Stimulated activated CD8-positive, alpha-beta memory T cell treated with anti-CD3 and anti-CD28 coated beads, Interleukin-12 subunit alpha, Interleukin-12 subunit beta, amount 100 ng/mL, for 1 hour (primary cell): ENCODE measurements at regions not wholly inside any gene's neighbourhood (a gene's known extent, or its start where the extent isn't known, plus 50 kb on each side); places are given as distances from the start of the nearest gene placed in this dataset.

Experiments used
- DNase-seq: peaks from one replicate; pipeline ENCODE4 v3.0.0-alpha.2; 2020; ENCODE audit warnings: low read depth

GRCh38 chr2:12113412-12113811, 367.0 kb downstream of the LPIN1 start:
- DNase-seq: no peak

GRCh38 chr2:12114816-12115215, 368.4 kb downstream of the LPIN1 start:
- no peak for DNase-seq

DNA sequence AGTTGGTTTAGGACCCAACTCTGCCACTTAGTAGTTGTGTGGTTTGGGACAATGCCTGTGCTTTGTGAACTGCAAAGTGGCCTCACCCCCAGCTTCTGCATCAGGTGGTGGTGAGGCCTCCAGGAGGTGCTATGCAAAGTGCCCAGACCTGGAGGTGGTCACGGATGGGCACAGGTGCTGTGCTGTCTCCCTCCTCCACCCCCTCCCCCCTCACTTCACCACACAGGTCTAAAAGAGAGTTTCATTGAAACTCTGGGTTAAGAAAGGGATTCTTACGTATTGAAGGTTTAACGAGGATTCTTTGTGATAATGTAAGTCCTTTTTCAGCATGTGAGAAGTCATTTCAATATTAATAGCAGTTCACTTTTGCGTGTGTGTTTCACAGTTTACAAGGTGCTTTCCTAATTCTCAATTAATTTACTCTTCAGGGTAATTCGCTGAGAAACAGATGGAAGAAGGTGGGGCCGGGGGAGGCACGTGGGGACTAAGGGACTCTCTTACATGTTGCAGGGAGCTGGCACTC, 369.9 kb downstream of the LPIN1 start:
- DNase-seq: no peak

DNA sequence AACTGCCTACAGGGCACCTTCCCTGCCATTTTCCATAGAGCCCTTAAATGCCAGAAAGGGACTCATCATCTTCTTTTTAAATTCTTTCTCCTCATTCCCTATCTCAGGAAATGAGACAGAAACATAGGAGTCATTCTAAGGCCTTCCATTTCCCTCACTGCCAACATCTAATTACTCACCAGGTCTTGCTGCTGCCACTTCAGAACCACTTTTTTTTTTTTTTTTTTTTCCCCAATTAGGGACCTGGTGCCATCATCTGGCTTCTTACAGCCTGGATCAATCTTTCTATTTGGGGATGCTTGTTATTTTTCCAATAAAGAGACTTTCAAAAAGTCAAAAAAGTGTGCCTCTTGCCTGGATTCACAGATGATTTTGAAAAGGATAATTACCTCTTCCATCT, 373.4 kb downstream of the LPIN1 start:
- DNase-seq: no peak

- no peak for DNase-seq
These were observed 374.1 kb downstream of the LPIN1 start for GRCh38 chr2:12120281-12121150.

- DNase-seq: no peak
These were observed 378.4 kb downstream of the LPIN1 start for GRCh38 chr2:12124790-12125189.

DNA sequence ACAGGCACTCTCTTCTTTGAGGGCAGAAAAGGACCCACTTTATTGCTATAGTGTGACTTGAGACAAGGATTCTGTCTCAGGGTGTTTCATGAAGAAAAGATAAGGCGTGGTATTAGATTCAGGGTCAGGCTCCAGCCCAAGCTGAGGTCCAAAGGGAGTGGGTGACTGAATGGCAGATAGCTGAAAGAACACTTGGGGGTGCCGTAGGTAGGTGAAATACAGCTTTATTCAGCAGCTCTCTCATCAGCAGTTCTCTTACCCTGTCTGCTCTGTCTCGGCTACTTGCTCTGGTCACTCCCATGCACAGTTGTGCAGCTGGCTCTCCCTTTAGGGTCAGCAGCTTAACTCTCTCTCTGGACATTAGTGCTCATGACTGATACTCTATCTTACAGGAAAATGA, 379.9 kb downstream of the LPIN1 start:
- DNase-seq: no peak

DNA sequence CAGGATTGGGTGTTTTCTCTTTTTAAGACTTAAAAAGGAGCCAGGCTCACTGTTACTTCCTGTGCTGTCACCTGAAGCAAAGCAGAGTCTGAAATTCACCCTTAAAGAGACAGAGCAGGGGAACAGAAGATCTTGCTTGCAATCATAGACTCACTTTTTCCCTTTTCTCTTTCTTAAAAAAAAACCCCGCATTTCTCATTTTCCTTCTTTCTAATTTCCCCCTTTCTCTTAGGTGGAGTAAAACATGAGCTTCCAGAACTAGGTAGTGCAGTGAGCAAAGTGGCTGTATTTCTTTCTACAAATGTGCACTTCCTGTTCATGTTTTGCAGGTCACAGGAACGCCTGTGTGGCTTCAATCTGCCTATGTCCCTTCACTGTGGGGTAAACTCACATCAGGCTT, 381.2 kb downstream of the LPIN1 start:
- DNase-seq: no peak

- DNase-seq: no peak
These were observed 385.5 kb downstream of the LPIN1 start for GRCh38 chr2:12131975-12132374.

DNA sequence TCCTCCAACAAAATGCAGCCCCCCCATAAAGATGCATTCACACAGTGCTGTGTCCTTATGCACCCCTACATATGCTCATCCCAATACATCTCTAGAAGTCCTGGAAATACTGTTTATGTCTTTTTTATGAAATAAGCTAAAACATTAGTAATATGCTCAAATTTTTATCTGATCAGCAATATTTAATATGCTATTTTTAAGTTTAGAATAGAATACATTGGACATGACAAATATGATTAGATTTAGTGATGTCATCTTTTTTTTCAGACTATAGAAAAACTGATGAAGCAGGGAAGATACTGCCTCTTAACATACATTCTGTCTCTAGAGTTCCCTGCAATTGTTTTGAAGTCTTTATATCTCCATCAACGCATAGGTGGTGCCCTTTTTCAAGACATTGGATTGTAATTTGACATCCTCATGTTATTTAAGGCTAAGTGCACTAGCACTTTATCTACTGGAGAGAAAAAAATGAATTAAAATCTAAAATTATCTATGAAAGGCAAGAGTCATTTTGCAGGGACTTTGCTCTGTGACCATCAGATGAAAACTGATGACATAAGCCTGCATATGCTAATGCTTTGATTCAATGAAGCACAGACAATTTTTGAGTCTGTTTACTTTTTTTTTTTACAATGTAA, 395.3 kb downstream of the LPIN1 start:
- DNase-seq: no peak

GRCh38 chr2:12151716-12152115, 405.3 kb downstream of the LPIN1 start:
- DNase-seq: no peak

GRCh38 chr2:12152888-12153287, 406.5 kb downstream of the LPIN1 start:
- no peak for DNase-seq

- DNase-seq: no peak
These were observed 409.0 kb downstream of the LPIN1 start for GRCh38 chr2:12155303-12156051.

GRCh38 chr2:12156349-12156748, 409.9 kb downstream of the LPIN1 start:
- no peak for DNase-seq

DNA sequence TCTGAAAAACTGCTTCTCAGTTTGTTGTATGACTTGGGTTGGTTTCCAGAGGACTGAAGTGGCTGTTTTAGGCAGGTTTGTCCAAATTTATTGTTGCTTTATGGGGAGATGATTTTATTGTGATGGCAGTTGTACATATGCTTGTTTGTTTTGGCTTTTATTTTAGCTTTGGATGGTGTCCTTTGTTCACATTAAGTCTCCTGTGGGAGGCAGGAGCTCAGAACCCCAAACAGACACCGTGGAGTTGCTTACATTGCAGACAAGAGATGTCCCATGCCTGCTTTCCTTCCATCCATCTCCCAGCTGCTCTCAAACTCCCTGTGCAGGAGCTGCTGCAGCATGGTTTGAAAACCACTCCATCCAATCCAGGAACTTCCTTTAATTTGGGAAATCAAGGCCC, 414.7 kb downstream of the LPIN1 start:
- no peak for DNase-seq

DNA sequence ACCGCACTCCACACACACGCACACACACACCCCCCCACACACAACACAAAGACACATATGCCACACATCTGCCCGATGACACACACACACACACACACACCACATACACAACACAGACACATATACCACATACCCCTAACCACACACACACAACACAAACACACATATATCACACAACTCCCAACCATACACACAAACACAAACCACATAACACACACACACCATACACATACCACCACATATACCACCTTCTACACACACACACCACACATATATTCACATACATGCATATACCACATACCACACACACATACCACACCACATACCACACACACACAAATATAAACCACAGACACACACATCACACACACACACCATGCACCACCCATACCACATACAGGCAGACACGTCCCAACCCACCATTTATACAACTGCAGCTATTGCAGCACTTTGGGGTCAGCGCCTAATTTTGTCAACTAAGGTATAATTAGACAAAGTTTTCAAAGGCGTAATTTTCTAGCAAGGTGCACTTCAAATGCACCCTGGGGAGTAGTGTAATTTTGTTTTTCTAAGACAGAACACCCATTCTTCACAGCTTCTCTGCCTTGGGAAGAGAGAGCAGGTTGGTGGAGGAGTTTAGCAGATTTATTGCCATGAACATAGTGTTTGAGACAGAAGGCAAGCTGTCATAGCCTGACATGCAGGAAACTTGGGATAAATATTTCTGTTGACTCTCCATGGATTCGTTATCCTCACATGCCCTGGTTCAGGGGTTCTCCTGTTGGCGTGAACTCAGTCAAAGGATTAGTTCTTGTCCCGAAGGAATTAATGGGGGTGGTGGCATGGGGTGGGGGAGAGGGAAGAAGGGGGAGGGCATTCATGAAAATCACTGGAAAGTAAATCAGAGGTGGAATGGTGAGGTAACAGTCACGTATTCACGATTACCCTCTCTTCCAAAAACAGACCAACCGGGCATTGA, 416.1 kb downstream of the LPIN1 start:
- no peak for DNase-seq

- DNase-seq: no peak
These were observed 417.4 kb downstream of the LPIN1 start for GRCh38 chr2:12163866-12164265.

GRCh38 chr2:12164689-12165088, 418.3 kb downstream of the LPIN1 start:
- DNase-seq: no peak

DNA sequence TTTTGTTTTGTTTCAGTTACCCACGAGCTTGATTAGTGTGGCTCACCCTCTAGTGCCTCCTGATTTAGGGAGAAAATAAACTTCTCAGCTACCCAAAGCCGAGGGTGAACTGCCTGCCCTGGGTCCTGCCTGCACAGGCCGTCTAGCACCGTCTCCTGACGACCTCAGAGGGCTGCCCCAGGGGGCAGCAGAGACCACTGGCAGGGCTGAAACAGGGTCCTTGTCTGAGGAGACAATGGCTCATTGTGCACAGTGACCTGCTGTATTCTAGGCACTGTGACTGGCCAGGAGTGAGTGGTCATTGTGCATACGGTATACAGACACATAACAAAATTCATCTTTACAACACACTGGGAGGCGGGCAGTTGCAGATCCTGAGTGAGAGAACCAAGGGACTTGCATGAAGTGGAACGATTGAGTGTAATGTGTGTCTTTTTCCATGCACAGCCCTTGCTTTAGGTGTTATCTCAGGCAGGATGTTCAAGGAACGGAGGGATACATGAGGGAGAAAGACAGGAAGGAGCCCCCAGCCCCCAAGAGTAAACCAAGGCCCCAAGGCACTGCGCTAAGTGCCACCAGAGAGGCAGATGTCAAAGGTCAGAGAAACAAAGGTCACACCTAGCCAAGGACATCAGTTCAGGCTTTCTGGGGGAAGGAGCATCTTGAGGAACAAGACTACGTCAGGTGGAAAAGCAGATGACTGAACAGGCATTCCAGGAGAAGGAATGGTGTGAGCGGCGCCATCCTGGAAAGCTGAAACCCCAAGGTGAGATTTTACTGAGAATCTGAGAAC, 421.3 kb downstream of the LPIN1 start:
- no peak for DNase-seq

GRCh38 chr2:12168354-12168753, 421.9 kb downstream of the LPIN1 start:
- no peak for DNase-seq
